Nephron progenitor cell (in vitro differentiated cells): ENCODE measurements at regions not wholly inside any gene's neighbourhood (a gene's known extent, or its start where the extent isn't known, plus 50 kb on each side); places are given as distances from the start of the nearest gene placed in this dataset.

Experiments used
- DNase-seq: peaks from one replicate; pipeline ENCODE4 v3.0.0; 2021
- H3K27ac Mint-ChIP-seq: 2 replicates; pipeline ENCODE4 v1.8.0; 2021; ENCODE audit warnings: mild to moderate bottlenecking, moderate library complexity, mixed read lengths
- H3K27me3 Mint-ChIP-seq: 2 replicates; pipeline ENCODE4 v1.8.0; 2021; ENCODE audit warnings: mild to moderate bottlenecking, low read depth, mixed read lengths; ENCODE audit not compliant: poor library complexity
- H3K36me3 Mint-ChIP-seq: 2 replicates; pipeline ENCODE4 v1.8.0; 2021; ENCODE audit warnings: low read depth, mixed read lengths
- H3K4me1 Mint-ChIP-seq: 2 replicates; pipeline ENCODE4 v1.8.0; 2021; ENCODE audit warnings: mixed read lengths
- H3K4me3 Mint-ChIP-seq: 2 replicates; pipeline ENCODE4 v1.8.0; 2021; ENCODE audit warnings: mild to moderate bottlenecking, moderate library complexity, mixed read lengths
- H3K9me3 Mint-ChIP-seq: 2 replicates; pipeline ENCODE4 v1.8.0; 2021; ENCODE audit warnings: mild to moderate bottlenecking, moderate library complexity, mixed read lengths
- TF ChIP-seq, protein P1 (sequence below): fragments of 200-600 bp; sonication (generic); IDR thresholded peaks from 2 replicates; pipeline ENCODE4 v1.5.0; 2021; ENCODE audit warnings: antibody characterized with exemption

- peaks cover 22% of the 10 kb centered on the region for H3K4me1 Mint-ChIP-seq
- no peak for DNase-seq
- H3K4me3 Mint-ChIP-seq, result no peak overlapping the region
- no peaks in the 10 kb centered on the region for H3K9me3 Mint-ChIP-seq
- H3K36me3 Mint-ChIP-seq, result peaks cover 4% of the 10 kb centered on the region
- no peaks in the 10 kb centered on the region for H3K27me3 Mint-ChIP-seq
- TF ChIP-seq, protein P1, sequence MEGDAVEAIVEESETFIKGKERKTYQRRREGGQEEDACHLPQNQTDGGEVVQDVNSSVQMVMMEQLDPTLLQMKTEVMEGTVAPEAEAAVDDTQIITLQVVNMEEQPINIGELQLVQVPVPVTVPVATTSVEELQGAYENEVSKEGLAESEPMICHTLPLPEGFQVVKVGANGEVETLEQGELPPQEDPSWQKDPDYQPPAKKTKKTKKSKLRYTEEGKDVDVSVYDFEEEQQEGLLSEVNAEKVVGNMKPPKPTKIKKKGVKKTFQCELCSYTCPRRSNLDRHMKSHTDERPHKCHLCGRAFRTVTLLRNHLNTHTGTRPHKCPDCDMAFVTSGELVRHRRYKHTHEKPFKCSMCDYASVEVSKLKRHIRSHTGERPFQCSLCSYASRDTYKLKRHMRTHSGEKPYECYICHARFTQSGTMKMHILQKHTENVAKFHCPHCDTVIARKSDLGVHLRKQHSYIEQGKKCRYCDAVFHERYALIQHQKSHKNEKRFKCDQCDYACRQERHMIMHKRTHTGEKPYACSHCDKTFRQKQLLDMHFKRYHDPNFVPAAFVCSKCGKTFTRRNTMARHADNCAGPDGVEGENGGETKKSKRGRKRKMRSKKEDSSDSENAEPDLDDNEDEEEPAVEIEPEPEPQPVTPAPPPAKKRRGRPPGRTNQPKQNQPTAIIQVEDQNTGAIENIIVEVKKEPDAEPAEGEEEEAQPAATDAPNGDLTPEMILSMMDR, result no peak
- no peak overlapping the region for H3K27ac Mint-ChIP-seq
These were observed 542.8 kb upstream of the ID2 start for GRCh38 chr2:8138923-8139667.

DNA sequence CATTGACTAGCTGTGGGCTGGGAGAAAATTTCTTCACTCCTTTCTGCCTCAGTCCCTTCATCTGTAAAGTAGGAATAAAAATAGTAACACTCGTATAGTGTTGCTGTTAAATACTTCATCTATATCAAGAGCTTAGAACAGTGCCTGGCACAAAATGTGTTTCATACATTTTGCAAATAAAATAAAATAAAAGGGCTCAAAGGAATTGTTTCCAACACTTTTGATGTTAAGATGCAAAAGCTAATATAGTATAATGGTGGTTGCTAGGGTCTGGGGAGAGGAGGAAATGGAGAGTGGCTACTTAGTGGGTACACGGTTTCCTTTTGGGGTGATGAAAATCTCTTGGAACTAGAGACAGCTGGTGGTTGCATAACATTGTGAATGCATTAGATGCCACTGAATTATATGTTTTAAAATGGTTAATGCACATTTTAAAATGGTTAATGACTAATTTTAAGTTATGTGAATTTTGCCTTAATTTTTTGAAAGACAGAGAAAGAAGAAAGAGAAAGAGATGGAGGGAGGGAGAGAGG is 542.1 kb upstream of the ID2 start:
- Mint-ChIP-seq H3K27ac (no peak overlapping the region), H3K9me3 (no peaks in the 10 kb centered on the region), H3K36me3 (peaks cover 4% of the 10 kb centered on the region), H3K27me3 (no peaks in the 10 kb centered on the region), H3K4me3 (no peak overlapping the region), H3K4me1 (peaks cover 16% of the 10 kb centered on the region)
- TF ChIP-seq, protein P1, result no peak
- no peak for DNase-seq

- TF ChIP-seq, protein P1, result no peak
- peaks cover 1% of the 10 kb centered on the region for H3K27me3 Mint-ChIP-seq
- H3K36me3 Mint-ChIP-seq, result no peaks in the 10 kb centered on the region
- H3K4me1 Mint-ChIP-seq, result peaks cover 5% of the 10 kb centered on the region
- DNase-seq, result no peak
- no peaks in the 10 kb centered on the region for H3K9me3 Mint-ChIP-seq
- no peak overlapping the region for H3K4me3 Mint-ChIP-seq
- no peak overlapping the region for H3K27ac Mint-ChIP-seq
These were observed 540.7 kb upstream of the ID2 start for GRCh38 chr2:8141079-8141707.

DNA sequence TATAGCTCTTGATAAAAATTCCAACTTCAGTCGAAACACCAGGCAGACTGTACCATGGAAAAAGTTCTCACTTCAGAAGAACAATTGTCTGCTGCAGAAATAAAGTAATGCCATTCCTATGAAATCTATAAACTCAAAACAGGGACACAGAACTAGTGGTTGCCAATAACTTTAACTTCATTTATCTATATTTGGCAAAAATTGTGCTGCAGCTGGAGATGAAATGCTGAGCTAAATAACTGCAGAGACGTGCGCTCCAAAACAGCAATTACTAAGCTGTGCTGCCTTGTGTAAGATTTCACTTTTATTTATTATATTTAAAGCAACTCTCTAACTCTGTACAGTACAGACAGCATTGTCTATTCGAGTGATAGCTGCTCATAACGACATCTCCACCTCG is 540.1 kb upstream of the ID2 start:
- DNase-seq, result no peak
- no peaks in the 10 kb centered on the region for H3K36me3 Mint-ChIP-seq
- H3K27me3 Mint-ChIP-seq, result peaks cover 2% of the 10 kb centered on the region
- H3K4me3 Mint-ChIP-seq, result no peak overlapping the region
- peaks cover 5% of the 10 kb centered on the region for H3K4me1 Mint-ChIP-seq
- no peaks in the 10 kb centered on the region for H3K9me3 Mint-ChIP-seq
- TF ChIP-seq, protein P1, result no peak
- H3K27ac Mint-ChIP-seq, result no peak overlapping the region

DNA sequence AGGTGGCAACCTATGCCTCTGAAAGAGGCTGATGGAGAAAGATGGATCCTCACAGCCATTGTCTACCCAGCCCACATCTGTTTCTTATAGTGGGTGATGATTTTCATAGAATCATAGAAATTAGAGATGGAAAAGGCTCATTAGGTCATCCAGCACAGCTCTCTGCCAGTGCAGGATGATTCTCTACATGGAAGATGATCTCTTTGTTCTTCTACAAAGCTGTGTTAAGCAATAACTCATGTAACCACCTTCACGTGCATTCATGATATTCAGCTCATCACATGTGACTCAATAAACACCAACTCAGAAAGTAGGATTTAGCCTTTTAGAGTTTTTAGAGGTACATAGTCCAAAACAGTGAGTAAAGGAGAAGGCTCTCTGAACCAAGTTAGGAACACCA is 539.4 kb upstream of the ID2 start:
- Mint-ChIP-seq H3K27ac (no peak overlapping the region), H3K36me3 (no peaks in the 10 kb centered on the region), H3K4me1 (peaks cover 5% of the 10 kb centered on the region), H3K9me3 (no peaks in the 10 kb centered on the region), H3K27me3 (peaks cover 2% of the 10 kb centered on the region), H3K4me3 (no peak overlapping the region)
- TF ChIP-seq, protein P1, result no peak
- no peak for DNase-seq
